Fibroblast of lung (primary cell): ENCODE measurements at regions not wholly inside any gene's neighbourhood (a gene's known extent, or its start where the extent isn't known, plus 50 kb on each side); places are given as distances from the start of the nearest gene placed in this dataset.

Experiments
- DNase-seq, 2 donors: peaks; one replicate each; pipeline versions ENCODE4 v3.0.0 to v3.0.0-alpha.2; 2010; ENCODE audit warnings: low read depth in 2 of 2
- H2AFZ ChIP-seq: 2 replicates; pipeline ENCODE4 v1.5.1; 2012; ENCODE audit warnings: low read length, control low read depth, inconsistent platforms
- H3K27ac ChIP-seq: 2 replicates; pipeline ENCODE4 v1.5.1; 2011; ENCODE audit warnings: low read length, control low read depth; ENCODE audit not compliant: insufficient read depth
- H3K27me3 ChIP-seq: 2 replicates; pipeline ENCODE4 v1.5.1; 2011; ENCODE audit warnings: mild to moderate bottlenecking, low read length; ENCODE audit not compliant: control insufficient read depth, insufficient read depth
- H3K36me3 ChIP-seq: 2 replicates; pipeline ENCODE4 v1.5.1; 2011; ENCODE audit warnings: low read length; ENCODE audit not compliant: control insufficient read depth, insufficient read depth
- H3K4me1 ChIP-seq: 2 replicates; pipeline ENCODE4 v1.5.1; 2011; ENCODE audit warnings: low read length; ENCODE audit not compliant: control insufficient read depth, insufficient read depth; ENCODE audit errors: extremely low read depth
- H3K4me2 ChIP-seq: 2 replicates; pipeline ENCODE4 v1.5.1; 2011; ENCODE audit warnings: low read length, control low read depth; ENCODE audit not compliant: insufficient read depth; ENCODE audit errors: extremely low read depth
- H3K4me3 ChIP-seq, 4 experiments: fragments of 200-600 bp in 1 of 4; sonication (generic) in 1 of 4; replicated peaks in 1 of 4; 2 replicates each; pipeline ENCODE4 v1.5.1; 2011 to 2016; ENCODE audit warnings: low read length in 4 of 4, low read depth in 3 of 4, mild to moderate bottlenecking in 3 of 4, control low read depth in 2 of 4, inconsistent platforms in 1 of 4, mixed read lengths in 1 of 4; ENCODE audit not compliant: insufficient read depth in 1 of 4; ENCODE audit errors: control extremely low read depth in 1 of 4
- H3K79me2 ChIP-seq: 2 replicates; pipeline ENCODE4 v1.5.1; 2012; ENCODE audit warnings: mild to moderate bottlenecking, low read length, inconsistent platforms; ENCODE audit not compliant: control insufficient read depth, insufficient read depth
- H3K9ac ChIP-seq: 2 replicates; pipeline ENCODE4 v1.5.1; 2011; ENCODE audit warnings: mild to moderate bottlenecking, low read length, control low read depth; ENCODE audit not compliant: insufficient read depth
- H3K9me3 ChIP-seq: 2 replicates; pipeline ENCODE4 v1.5.1; 2012; ENCODE audit warnings: low read depth, low read length; ENCODE audit not compliant: control insufficient read depth, insufficient read depth
- H4K20me1 ChIP-seq: 2 replicates; pipeline ENCODE4 v1.5.1; 2011; ENCODE audit warnings: low read length; ENCODE audit not compliant: control insufficient read depth, insufficient read depth; ENCODE audit errors: extremely low read depth
- EZH2 ChIP-seq: IDR thresholded peaks from 2 replicates; pipeline ENCODE4 v1.5.1; 2012; ENCODE audit warnings: low read length, control low read depth, mild to moderate bottlenecking; ENCODE audit errors: missing control alignments
- TF ChIP-seq, protein P1 (sequence below), 2 donors: IDR thresholded peaks in 1 of 2; conservative IDR thresholded peaks in 1 of 2; 1 replicate in 1 of 2; 2 replicates in 1 of 2; pipeline ENCODE4 v1.5.1; 2011 to 2012; ENCODE audit warnings: low read length in 2 of 2, control low read depth in 1 of 2, inconsistent platforms in 1 of 2, low read depth in 1 of 2, mild to moderate bottlenecking in 1 of 2

DNA sequence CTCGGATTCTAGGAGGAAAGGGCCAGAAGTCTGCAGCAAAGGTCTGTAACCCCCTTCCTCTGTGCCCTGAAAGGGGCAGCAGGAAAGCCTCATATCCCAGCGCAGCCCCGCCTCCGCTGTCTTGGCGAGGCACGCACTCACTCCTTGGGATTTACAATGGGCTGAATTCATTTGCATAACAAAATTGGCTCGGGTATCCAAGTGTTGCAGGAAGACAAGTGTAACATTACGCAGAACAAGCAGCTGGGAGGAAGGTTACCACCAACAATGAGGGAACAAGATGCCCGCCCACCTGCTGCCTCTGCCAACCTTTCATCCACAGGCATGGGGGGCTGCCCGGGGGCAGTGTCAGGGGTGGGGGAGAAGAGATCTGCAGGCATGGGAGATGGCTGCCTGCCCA is 130.4 kb downstream of the MRM1 start:
- TF ChIP-seq, protein P1, sequence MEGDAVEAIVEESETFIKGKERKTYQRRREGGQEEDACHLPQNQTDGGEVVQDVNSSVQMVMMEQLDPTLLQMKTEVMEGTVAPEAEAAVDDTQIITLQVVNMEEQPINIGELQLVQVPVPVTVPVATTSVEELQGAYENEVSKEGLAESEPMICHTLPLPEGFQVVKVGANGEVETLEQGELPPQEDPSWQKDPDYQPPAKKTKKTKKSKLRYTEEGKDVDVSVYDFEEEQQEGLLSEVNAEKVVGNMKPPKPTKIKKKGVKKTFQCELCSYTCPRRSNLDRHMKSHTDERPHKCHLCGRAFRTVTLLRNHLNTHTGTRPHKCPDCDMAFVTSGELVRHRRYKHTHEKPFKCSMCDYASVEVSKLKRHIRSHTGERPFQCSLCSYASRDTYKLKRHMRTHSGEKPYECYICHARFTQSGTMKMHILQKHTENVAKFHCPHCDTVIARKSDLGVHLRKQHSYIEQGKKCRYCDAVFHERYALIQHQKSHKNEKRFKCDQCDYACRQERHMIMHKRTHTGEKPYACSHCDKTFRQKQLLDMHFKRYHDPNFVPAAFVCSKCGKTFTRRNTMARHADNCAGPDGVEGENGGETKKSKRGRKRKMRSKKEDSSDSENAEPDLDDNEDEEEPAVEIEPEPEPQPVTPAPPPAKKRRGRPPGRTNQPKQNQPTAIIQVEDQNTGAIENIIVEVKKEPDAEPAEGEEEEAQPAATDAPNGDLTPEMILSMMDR (conservative IDR thresholded peaks at IDR 0.05 in 1 of 2, IDR thresholded peaks at IDR 0.05 in 1 of 2; ENCODE audit: low read depth in 1 of 2, low read length in 2 of 2): no peak
- no peak for TF ChIP-seq EZH2
- no peak overlapping the region for H2AFZ ChIP-seq
- no peaks in the 10 kb centered on the region for H3K9me3 ChIP-seq

DNA sequence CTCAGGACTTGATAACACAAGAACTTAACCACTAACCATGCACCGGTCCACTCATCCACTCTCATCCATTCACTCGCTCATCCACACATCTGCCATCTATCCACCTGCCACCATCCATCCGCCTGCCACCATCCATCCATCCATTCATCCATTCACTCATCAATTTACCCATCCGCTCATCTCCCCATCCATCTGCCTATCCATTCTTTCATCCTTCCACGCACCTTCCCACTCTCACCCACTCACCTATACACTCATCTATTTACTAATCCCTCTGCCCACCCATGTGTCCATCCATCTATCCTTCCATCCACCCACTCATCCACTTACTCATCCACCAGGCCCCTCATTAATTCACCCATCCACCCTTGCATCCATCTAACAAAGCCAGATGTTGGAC is 131.0 kb downstream of the MRM1 start:
- DNase-seq: no peak
- TF ChIP-seq, protein P1 (conservative IDR thresholded peaks at IDR 0.05 in 1 of 2, IDR thresholded peaks at IDR 0.05 in 1 of 2; ENCODE audit: low read depth in 1 of 2, low read length in 2 of 2): no peak
- no peak for TF ChIP-seq EZH2
- H3K4me3 ChIP-seq: no peak overlapping the region
- H3K4me1 ChIP-seq: no peaks in the 10 kb centered on the region
- no peaks in the 10 kb centered on the region for H4K20me1 ChIP-seq
- H3K79me2 ChIP-seq: no peaks in the 10 kb centered on the region
- no peak overlapping the region for H2AFZ ChIP-seq
- no peak overlapping the region for H3K27ac ChIP-seq
- H3K36me3 ChIP-seq: no peaks in the 10 kb centered on the region
- peaks cover 12% of the 10 kb centered on the region for H3K27me3 ChIP-seq
- no peak overlapping the region for H3K4me2 ChIP-seq
- no peaks in the 10 kb centered on the region for H3K9me3 ChIP-seq
- no peak overlapping the region for H3K9ac ChIP-seq

More for the DNA sequence above, 130.4 kb downstream of the MRM1 start:
- no peaks in the 10 kb centered on the region for H3K36me3 ChIP-seq
- no peak overlapping the region for H3K4me2 ChIP-seq
- H3K4me3 ChIP-seq: no peak overlapping the region
- no peak overlapping the region for H3K27ac ChIP-seq
- H3K79me2 ChIP-seq: no peaks in the 10 kb centered on the region
- H4K20me1 ChIP-seq: no peaks in the 10 kb centered on the region
- H3K4me1 ChIP-seq: no peaks in the 10 kb centered on the region
- H3K27me3 ChIP-seq: peaks cover 14% of the 10 kb centered on the region
- no peak overlapping the region for H3K9ac ChIP-seq
- no peak for DNase-seq

DNA sequence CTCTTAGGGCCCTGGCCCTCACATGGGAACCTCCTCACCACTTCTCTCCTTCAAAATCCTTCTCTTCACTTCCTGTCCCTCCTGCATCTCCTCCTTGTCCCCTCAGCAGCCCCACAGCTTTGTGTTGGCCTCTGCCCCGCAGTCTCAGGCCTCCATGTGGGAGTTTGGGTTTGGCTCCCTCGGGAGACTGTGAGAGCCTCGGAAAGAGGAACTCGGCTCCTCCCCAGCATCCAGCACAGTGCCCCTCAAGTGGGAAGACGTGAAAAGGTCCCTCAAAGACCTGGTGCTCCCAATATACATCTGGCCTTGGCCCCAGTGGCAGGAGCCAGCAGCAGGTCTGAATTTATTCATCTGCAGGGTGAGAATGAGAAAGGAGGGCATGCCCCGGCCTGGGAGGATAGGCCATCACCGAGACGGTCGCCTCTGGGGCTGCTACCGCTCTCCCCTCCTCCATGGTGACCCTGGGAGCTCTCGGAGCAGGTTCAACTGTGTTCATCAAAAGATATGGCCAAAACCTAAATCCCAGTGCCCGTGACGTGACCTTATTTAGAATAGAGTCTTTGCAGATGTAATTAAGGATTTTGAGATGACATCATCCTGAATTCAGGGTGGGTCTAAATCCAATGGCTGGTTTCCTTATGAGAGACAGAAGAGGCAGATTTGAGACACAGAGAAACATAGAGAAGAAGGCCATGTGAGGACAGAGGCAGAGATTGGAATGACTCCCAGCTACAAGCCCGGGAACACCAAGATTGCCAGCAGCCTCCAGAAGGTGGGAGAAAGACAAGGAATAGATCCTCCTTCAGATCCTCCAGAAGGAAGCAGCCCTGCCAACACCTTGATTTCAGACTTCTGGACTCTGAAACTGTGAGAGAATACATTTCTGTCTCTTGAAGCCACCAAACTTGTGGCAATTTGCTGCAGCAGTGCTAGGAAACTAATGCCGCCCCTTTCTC is 135.1 kb downstream of the MRM1 start:
- H3K79me2 ChIP-seq: no peaks in the 10 kb centered on the region
- no peaks in the 10 kb centered on the region for H3K4me1 ChIP-seq
- no peak for DNase-seq
- no peak overlapping the region for H3K4me3 ChIP-seq
- H4K20me1 ChIP-seq: no peaks in the 10 kb centered on the region
- H3K36me3 ChIP-seq: no peaks in the 10 kb centered on the region
- no peaks in the 10 kb centered on the region for H3K27me3 ChIP-seq
- H2AFZ ChIP-seq: no peak overlapping the region
- no peak overlapping the region for H3K27ac ChIP-seq
- no peaks in the 10 kb centered on the region for H3K9me3 ChIP-seq
- no peak overlapping the region for H3K4me2 ChIP-seq
- no peak overlapping the region for H3K9ac ChIP-seq
- TF ChIP-seq, protein P1 (conservative IDR thresholded peaks at IDR 0.05 in 1 of 2, IDR thresholded peaks at IDR 0.05 in 1 of 2; ENCODE audit: low read depth in 1 of 2, low read length in 2 of 2): no peak
- TF ChIP-seq EZH2: no peak
